Esophagus muscularis mucosa (tissue), 4 donors: ENCODE measurements at regions not wholly inside any gene's neighbourhood (a gene's known extent, or its start where the extent isn't known, plus 50 kb on each side); places are given as distances from the start of the nearest gene placed in this dataset.

Experiments used
- DNase-seq: peaks from one replicate; pipeline ENCODE4 v3.0.0-alpha.2; 2017; ENCODE audit errors: extremely low spot score
- H3K27ac ChIP-seq, 4 donors: fragments of 200-600 bp; sonication (generic); replicated peaks in 1 of 4; 1 replicate in 3 of 4; 2 replicates in 1 of 4; pipeline ENCODE4 v1.5.1; 2016 to 2019; ENCODE audit warnings: mild to moderate bottlenecking in 1 of 4
- H3K27me3 ChIP-seq, 4 donors: fragments of 200-600 bp; sonication (generic); one replicate each; pipeline versions ENCODE4 v1.5.1 to v1.6.0; 2016 to 2019
- H3K36me3 ChIP-seq, 4 donors: fragments of 200-600 bp; sonication (generic); one replicate each; pipeline ENCODE4 v1.5.1; 2016 to 2019
- H3K4me1 ChIP-seq, 4 donors: fragments of 200-600 bp; sonication (generic); one replicate each; pipeline ENCODE4 v1.5.1; 2016 to 2019
- H3K4me3 ChIP-seq, 4 donors: fragments of 200-600 bp; sonication (generic); 1 replicate in 2 of 4; 2 replicates in 2 of 4; pipeline ENCODE4 v1.5.1; 2016 to 2019; ENCODE audit warnings: mild to moderate bottlenecking in 4 of 4, moderate library complexity in 1 of 4
- H3K9me3 ChIP-seq, 4 donors: fragments of 200-600 bp; sonication (generic); 1 replicate in 3 of 4; 2 replicates in 1 of 4; pipeline ENCODE4 v1.5.1; 2016 to 2019
- EP300 ChIP-seq: sonication (generic); formaldehyde crosslinking; IDR thresholded peaks from one replicate; pipeline ENCODE4 v1.6.1; 2017; ENCODE audit warnings: antibody characterized with exemption
- POLR2A ChIP-seq: fragments of 450-650 bp; IDR thresholded peaks from one replicate; pipeline ENCODE4 v1.6.1; 2017; ENCODE audit warnings: antibody characterized with exemption, moderate library complexity, mild to moderate bottlenecking, low read depth
- POLR2AphosphoS5 ChIP-seq, 2 donors: sonication (generic); formaldehyde crosslinking; IDR thresholded peaks; one replicate each; pipeline ENCODE4 v1.6.1; 2017; ENCODE audit warnings: antibody characterized with exemption in 2 of 2
- WGBS: methylation state at CpG from one replicate; pipeline ENCODE4 v1.1.5; 2018; 5-methylcytosine and 5-hydroxymethylcytosine counted together
- intact Hi-C: fragments of 100-400 bp; cut with DNase I; formaldehyde crosslinking; loops from one replicate; pipeline ENCODE4 v1.15.1; 2023
- TF ChIP-seq, protein P1 (sequence below), 3 experiments: fragments of 200-600 bp in 2 of 3; fragments of 450-650 bp in 1 of 3; sonication (generic) in 2 of 3; IDR thresholded peaks; one replicate each; pipeline ENCODE4 v1.5.1; 2017 to 2019; ENCODE audit warnings: antibody characterized with exemption in 3 of 3, mild to moderate bottlenecking in 2 of 3, moderate library complexity in 1 of 3

DNA sequence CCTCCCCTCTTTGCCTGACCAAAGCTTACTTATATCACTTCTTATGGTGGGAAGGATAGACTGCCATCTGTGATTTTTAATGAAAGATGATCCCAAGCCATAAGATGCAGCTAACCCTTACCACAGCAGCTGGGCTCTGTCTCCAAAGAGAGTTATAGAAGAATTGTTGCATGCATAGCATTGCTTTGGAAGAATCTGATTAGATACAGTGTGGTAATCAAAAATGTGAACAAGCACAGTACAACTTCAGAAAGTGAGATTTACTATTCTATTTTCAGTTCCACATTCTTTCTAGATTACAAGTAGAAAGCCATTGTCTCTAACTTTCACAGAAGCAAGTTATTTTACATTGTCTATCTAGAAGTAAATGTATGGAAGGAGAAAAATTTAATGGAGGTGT lies 129.0 kb upstream of the ACVR2A start:
- Histone ChIP-seq H3K4me1 (peaks cover 0 to 14% (median 9%) of the 10 kb centered on the region in 4 donors), H3K27ac (no peak overlapping the region), H3K36me3 (no peaks in the 10 kb centered on the region), H3K9me3 (peaks cover 0 to 4% (median 0%) of the 10 kb centered on the region in 4 donors), H3K27me3 (no peaks in the 10 kb centered on the region), H3K4me3 (no peak overlapping the region)
- DNase-seq, result no peak
- intact Hi-C loops, result no loop called here
- TF ChIP-seq POLR2A (no peak), EP300 (no peak), POLR2AphosphoS5 (IDR thresholded peaks at IDR 0.05) (no peak)
- TF ChIP-seq, protein P1, sequence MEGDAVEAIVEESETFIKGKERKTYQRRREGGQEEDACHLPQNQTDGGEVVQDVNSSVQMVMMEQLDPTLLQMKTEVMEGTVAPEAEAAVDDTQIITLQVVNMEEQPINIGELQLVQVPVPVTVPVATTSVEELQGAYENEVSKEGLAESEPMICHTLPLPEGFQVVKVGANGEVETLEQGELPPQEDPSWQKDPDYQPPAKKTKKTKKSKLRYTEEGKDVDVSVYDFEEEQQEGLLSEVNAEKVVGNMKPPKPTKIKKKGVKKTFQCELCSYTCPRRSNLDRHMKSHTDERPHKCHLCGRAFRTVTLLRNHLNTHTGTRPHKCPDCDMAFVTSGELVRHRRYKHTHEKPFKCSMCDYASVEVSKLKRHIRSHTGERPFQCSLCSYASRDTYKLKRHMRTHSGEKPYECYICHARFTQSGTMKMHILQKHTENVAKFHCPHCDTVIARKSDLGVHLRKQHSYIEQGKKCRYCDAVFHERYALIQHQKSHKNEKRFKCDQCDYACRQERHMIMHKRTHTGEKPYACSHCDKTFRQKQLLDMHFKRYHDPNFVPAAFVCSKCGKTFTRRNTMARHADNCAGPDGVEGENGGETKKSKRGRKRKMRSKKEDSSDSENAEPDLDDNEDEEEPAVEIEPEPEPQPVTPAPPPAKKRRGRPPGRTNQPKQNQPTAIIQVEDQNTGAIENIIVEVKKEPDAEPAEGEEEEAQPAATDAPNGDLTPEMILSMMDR (IDR thresholded peaks at IDR 0.05), result no peak

DNA sequence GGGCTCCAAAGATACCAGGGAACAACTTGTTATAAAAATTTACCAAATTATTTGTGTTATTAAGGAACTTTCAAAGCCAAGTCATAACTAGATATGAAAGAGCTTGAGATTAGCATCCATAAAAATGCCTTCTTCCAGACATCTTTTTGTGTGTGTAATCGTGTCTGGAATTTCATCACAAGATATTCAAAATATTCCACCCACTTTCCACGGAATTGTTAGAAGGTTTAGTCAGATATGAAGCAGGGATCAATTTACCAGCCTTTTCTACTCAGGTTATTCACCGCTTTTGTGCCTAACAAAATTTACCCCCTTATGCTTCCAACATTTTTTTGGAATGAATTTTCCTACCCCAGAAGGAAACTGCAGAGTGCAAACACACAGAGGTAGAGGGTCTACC lies 130.2 kb upstream of the ACVR2A start:
- no peak for DNase-seq
- Histone ChIP-seq H3K27ac (no peak overlapping the region), H3K4me3 (no peak overlapping the region), H3K27me3 (no peaks in the 10 kb centered on the region), H3K9me3 (peaks cover 0 to 4% (median 0%) of the 10 kb centered on the region in 4 donors), H3K4me1 (peaks cover 0 to 14% (median 9%) of the 10 kb centered on the region in 4 donors), H3K36me3 (no peaks in the 10 kb centered on the region)
- TF ChIP-seq POLR2A (no peak), EP300 (no peak)
- intact Hi-C loops, result no loop called here
- 84% methylated on average over 3 of the region's 3 CpGs for WGBS

GRCh38 chr2:147713349-147713748 lies 131.5 kb upstream of the ACVR2A start:
- Histone ChIP-seq H3K4me3 (no peak overlapping the region), H3K4me1 (peaks cover 0 to 14% (median 9%) of the 10 kb centered on the region in 4 donors), H3K36me3 (no peaks in the 10 kb centered on the region), H3K27ac (no peak overlapping the region), H3K27me3 (no peaks in the 10 kb centered on the region), H3K9me3 (peaks cover 0 to 4% (median 0%) of the 10 kb centered on the region in 4 donors)
- no peak for DNase-seq
- TF ChIP-seq, protein P1 (IDR thresholded peaks at IDR 0.05), result no peak
- TF ChIP-seq POLR2A, result no peak
- no peak for TF ChIP-seq POLR2AphosphoS5 (IDR thresholded peaks at IDR 0.05)
- no peak for TF ChIP-seq EP300
- intact Hi-C loops, result no loop called here

DNA sequence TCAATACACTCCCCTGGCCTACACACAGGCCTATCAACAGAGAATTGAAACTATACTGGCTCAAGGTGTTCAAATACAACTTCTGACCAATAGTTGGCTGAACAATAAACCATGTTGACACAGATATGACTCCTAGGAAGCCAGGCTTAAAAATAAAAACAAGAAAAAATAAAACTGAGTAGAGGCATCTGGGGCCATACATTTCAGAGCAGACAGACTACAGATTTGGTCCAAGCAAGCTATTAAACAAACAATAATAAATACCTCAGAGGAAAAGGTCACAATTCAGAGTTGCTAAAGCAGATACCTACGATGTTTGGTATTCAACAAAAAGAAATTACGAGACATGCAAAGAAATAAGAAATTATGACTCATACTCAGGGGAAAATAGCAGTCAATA lies 132.8 kb upstream of the ACVR2A start:
- TF ChIP-seq, protein P1 (IDR thresholded peaks at IDR 0.05), result no peak
- TF ChIP-seq POLR2AphosphoS5 (IDR thresholded peaks at IDR 0.05) (no peak), POLR2A (no peak), EP300 (no peak)
- H3K9me3 ChIP-seq, result peaks cover 0 to 4% (median 0%) of the 10 kb centered on the region in 4 donors
- intact Hi-C loops, result no loop called here
- no peak overlapping the region for H3K27ac ChIP-seq
- peaks cover 0 to 4% (median 2%) of the 10 kb centered on the region in 4 donors for H3K4me1 ChIP-seq
- no peak for DNase-seq
- no peaks in the 10 kb centered on the region for H3K27me3 ChIP-seq
- WGBS, result 82% methylated on average over 2 of the region's 2 CpGs
- H3K36me3 ChIP-seq, result no peaks in the 10 kb centered on the region
- H3K4me3 ChIP-seq, result no peak overlapping the region

GRCh38 chr2:147711031-147711430 lies 133.8 kb upstream of the ACVR2A start:
- 100% methylated on average over 4 of the region's 4 CpGs for WGBS
- no peak overlapping the region for H3K4me3 ChIP-seq
- peaks cover 0 to 4% (median 0%) of the 10 kb centered on the region in 4 donors for H3K9me3 ChIP-seq
- no peaks in the 10 kb centered on the region for H3K4me1 ChIP-seq
- H3K27ac ChIP-seq, result no peak overlapping the region
- TF ChIP-seq EP300 (no peak), POLR2AphosphoS5 (IDR thresholded peaks at IDR 0.05) (no peak), POLR2A (no peak)
- TF ChIP-seq, protein P1 (IDR thresholded peaks at IDR 0.05), result no peak
- no peak for DNase-seq
- H3K36me3 ChIP-seq, result no peaks in the 10 kb centered on the region
- intact Hi-C loops, result no loop called here
- no peaks in the 10 kb centered on the region for H3K27me3 ChIP-seq
